ENCODE measurements at regions not wholly inside any gene's neighbourhood (a gene's known extent, or its start where the extent isn't known, plus 50 kb on each side); places are given as distances from the start of the nearest gene placed in this dataset.

DNA sequence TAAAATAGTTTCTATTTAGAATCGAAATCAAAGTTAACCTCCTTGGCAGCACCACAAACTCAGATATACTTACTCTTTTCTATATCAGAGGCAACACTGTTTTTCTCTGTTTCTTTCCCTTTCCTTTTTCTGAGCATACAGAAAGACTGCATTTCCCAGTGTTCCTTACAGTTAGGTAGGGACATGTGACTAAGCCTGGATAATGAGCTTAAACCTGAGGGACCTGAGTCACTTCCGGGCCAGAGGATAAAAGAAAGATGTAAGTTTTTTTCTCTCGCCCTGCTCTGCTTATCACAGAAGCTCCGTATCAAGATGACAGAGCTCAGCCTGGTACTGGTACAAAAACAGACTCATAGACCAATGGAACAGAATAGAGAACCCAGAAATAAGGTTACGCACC, 531.9 kb downstream of the KLF12 start:
- DNase-seq: no peak

DNA sequence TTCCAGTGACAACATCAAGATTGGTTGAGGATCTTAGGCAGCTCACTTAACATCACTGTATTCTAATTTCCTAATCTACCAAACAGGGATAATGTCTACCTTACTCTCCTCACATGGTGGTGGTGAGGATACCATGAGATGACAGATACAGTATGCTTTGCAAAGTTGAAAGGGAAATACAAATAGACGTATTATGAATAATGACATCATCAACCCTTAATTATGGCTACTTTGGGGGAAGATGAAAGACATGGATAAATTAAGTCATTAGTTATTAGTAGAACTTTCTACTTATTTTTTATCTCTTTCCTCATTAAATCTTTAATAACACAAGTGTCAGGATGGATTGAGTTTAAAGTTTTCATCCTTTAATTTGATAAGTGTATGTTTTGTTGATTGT, 532.5 kb downstream of the KLF12 start:
- DNase-seq: no peak

DNA sequence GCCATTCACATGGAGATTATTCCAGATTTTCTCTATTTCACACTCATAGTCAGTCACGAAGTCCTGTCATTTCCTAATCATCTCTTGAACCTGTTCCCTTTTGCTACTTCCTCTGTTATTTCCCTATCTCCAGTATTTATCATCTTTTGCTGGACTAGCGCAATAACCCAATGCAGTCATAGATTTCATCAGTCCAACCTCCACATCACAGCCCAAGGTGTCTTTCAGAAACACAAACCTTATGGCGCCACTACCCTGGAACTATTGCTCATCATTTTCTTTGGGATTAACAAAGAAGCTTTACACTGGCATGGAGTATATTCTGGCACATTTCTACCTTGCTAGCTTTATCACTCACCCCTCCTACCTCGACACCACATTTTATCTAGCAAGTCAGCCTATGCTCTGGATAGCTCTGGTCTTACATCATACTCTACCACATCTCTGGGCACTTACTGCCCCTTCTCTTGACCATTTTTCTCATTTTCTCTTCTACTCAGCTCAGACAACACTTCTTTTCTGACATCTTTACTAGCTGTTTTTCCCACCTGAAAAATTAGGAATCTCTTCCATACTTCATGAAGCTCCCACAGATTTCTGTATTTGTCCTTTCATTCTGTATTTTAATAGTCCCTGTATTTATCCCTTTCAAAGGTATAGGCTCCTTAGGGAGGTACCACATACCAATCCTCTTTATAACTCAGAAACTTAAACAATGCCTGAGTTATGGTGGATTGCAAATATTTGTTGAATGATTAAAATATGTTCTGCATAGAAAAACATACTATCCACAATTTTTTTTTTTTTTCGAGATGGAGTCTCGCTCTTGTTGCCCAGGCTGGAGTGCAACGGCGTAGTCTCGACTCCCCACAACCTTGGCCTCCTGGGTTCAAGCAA, 534.7 kb downstream of the KLF12 start:
- no peak for DNase-seq

DNA sequence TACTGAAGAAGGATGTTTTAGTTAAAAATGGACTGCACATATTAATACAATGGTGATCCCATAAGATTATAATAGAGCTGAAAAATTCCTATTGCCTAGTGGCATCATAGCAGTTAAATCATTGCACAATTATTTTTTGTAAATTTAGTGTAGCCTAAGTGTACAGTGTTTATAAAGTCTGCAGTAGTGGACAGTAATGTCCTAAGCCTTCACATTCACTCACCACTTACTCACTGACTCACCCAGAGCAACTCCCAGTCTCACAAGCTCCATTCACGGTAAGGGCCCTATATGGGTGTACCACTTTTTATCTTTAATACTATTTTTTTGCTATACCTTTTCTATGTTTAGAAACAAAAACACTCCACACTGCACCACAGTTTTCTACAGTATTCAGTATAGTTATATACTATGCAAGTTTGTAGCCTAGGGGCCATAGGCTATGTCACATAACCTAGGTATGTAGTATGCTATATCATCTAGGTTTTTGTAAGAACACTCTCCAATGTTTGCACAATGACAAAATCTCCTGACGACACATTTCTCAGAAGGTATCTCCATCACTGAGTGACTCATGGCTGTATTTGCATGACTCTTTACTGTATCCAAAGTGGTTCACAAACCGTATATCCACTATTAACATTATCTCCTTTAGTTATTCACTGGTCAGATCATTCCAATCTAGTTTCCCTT, 536.0 kb downstream of the KLF12 start:
- no peak for DNase-seq

DNA sequence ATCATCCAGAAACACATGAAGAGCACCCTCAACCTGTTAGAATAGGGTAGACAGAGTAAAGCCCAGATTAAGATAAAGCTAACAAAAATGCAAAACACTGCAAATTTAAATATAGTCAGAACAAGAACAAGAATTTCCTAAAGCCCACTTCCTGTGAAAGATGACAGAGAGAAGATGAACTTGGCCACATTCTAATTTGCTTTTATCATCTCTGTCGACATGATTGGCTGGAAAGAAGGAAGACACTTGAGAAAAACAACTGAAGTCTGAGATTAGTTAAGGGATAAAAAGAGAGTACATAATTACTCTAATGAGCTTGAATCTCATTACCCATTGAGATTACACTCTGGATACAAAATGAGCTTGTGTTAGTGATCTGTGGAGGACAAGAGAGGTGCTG, 537.6 kb downstream of the KLF5 start:
- no peak for DNase-seq

DNA sequence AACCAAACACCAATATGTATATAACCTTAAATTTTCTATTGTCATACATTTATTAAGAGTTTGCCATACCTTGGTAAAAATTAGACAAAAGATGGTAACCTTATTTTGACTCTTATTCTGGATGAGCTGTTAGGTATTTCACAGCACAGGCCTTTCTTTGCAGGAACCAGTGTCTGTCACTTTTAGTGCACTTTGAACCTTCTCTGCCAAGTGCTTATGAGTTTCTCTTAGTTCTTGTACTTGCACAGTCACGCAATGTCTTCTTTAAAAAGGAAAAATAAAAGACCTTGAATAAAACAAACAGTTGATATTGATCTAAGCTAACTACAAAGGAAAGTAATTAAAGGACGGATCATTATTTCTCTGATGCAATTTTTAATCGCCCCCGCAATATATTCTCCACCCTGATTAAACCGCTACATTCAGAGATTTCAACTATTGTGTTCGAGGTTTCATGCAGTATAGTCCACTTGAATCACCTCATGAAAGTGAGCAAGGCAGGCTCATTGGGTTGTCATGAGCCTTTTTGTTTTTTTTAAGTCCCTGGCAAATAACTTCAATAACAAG, 534.5 kb downstream of the KLF5 start:
- no peak for DNase-seq

DNA sequence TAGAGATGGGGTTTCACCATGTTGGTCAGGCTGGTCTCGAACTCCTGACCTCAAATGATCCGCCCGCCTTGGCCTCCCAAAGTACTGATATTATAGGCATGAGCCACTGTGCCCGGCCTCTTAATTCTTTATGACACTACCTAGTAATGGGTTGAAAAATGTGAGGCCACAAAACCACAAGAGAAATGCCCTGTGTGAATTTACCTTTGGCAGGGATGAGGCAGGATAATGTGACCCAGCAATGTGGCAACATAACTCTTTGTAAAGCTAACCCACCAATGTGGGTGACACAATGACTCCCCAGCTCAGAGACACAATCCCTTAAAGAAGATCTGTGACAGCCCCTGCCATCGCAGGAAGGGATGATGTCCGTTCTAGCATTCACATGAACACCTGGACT, 533.1 kb downstream of the KLF5 start:
- no peak for DNase-seq

DNA sequence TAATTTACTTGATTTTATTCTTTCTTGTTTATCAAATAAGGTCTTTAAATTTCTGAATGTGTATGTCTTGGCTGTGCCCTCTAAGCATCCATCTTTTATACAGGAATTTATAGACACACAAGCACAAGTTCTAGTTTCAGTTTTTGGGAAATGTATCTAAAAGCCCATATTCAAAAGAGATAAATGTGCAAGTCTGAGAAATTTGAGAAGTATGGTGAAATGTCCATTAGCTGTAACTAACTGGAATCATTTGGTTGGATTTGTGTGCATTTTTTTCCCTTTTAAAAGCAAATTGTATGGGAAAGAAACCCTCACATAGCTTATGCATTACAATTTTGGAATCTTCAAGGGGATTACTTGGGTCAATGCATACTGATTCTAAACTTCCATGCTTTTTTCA, 532.0 kb downstream of the KLF5 start:
- no peak for DNase-seq

DNA sequence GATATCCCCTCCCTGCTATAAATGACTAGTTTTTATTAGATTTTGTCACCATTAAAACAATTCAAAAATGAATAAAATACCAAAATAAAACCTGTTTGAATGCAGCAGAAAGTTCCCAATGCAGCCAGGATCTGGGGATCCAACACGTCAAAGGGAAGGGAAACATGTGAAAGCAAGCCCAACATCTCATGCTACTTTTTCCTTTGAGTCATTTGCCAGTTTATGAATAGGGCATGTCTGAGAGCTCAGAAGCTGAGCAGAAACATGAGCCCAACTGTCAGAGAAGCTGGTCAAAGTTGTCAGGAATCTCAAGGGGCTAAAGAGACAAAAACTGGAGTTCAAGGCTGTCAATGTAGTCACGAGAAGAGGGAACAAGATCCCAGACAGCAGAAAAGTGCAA, 526.4 kb downstream of the KLF5 start:
- DNase-seq: no peak

DNA sequence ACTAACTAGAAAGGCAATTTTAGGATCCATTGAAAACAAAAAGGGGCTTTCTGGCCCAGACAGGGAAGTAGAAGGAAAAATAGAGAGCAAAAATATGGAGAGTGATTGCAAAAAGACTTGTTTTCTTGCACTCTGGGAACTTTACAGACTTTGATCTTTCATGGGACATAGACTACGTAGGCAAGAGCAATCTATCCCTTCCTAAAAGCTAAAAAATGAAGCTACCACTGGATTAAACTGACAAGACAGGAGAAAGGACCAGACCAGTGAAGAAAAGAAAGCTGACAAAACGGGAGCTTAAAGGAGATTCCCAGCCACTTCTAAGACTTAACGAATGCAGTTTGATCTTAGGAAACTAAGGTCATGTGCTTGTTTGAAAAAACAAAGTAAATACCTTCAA, 524.5 kb downstream of the KLF5 start:
- no peak for DNase-seq

DNA sequence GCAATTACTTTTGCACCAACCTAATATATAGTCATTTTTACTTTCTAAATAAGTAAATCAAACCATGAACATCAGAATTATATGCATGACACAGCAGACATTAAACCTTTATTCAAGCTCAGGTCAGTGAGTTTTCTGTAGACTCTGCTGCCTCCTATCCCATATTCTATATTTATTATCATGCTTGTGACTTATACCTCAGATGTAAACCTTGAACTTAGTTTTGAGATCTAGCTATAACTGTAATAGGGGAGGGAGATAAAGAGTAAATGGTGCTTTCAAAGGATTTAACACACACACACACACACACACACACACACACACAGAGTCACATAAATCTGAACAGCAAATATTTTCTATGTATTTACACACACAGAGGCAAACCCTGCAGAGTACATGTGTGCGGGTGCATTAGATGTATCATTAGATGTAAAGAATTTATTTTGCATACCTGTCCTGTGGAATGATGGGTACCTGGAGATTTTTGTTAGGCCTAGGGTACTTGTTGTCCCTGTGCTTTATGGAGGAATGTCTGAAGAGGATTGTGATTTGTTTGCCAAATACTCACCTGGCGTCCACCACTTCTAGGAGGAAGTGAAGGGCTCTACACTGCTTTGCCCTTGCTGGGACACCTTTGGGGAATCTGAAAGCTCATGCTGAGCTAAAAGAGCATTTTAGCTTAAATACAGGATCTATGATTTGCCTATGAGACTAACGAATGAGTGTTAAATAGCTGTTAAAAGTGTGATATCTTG, 521.9 kb downstream of the KLF5 start:
- no peak for DNase-seq

DNA sequence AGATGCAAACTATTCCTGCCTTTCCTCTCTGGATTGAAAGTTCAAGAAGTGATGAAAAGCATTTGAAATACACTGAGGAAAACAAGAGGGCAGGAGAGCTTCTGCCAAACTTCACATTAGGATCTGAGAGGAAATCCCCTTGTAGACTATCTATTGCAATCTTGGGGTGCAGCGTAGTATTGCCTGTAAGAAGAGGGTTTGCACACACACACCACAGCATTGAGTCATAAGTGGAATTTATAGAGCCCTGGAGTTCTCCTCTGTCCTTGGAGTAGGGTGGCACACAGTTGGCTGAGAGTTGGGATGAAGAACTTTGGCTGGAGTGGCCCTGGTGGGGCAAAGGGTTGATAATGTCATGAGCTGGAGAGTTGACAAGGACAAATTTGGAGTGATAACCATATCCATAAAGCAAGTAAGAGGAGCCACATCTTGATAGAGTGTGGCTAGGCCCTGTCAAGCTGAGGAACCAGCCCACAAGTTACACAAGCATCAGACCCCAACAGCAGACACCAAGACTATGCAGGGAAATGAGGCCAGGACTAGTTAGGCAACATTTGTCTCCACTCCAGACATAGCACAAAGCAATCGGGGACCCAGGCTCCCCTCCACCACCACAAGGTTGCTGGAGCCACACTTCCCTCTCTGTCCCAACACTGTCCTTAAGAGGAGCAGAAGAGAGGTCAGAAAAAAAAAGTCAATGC, 520.9 kb downstream of the KLF5 start:
- DNase-seq: no peak

DNA sequence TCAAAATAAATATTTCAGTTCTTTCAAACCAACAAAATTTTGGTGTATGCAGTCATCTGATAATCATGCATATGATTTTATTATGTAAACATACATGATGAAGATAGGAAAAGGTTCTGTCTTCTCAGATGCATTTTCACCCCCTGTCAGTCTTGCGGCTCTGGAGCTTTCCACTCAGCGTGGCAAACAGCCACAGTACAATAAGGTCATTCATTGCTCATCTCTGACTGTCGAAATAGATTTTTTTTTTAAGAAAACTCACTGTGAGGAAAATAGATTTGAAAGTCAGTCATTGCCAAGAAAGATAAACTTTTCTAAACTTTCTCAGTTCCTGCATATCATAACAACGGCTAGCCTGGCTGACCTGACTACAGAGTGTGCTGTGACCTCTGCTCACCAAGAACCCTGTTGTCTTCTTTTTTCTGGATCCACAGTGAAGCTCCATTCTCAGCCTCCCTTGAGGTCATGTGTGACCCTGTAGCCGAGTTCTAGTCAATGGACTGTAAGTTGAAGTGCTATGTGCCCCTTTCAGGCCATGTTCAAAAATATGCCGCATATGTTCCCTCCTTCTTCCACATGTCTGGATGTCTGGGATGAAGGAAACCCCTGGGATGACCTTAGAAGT, 519.6 kb downstream of the KLF5 start:
- DNase-seq: no peak

DNA sequence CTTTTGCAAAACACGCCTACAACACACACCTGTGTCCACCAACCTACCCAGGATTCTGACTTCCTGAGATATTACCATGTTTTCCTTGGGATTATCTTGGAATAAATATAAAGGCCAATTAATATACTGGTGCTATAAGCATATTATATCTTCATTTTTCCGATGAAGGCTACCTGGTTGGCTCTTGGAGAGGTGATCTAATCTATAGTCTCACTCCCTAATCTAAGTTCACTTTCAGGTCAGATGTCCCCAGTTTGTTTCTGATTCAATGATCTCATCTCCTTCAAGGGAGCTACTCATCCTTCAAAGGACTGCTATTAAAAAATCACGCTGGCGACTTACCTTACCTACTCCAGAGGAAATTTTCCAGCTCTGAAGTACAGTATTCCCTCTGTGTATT, 517.5 kb downstream of the KLF5 start:
- DNase-seq: no peak

DNA sequence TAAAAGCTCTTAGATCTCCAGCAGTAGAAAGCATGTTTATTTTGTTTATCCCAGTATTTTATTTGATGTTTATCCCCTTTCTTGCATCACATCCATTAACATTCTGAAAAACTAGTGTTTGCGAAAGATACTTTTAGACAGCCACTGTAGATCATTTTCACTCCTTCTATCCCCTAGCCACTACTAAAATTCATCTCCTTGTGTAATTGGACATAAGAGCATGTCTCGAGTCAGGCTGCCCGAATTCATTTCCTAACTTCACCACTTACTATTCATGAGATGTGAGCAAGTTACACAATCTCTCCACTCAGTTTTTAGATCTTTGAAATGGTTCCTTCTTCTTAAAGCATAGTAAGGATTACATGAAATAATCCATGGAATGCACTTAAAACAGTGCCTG, 514.0 kb downstream of the KLF5 start:
- DNase-seq: no peak

DNA sequence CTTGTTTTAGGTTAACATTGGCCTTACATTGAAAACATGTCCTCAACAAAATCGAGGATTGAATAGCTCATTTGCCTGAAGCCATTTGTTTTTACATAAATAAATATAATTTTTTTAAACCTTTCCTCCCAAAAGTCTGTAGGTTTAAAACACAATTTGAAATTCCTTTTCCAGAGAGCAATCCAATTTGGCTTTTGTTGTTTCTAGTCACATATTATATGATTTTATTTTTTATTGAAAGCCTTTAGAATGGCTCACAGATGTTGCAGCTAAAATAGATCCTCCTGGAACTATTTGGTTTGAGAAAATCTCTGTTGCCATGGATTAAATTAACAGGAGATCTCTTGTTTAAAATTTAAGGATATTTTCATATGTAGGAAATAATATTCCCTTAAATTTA, 512.6 kb downstream of the KLF5 start:
- no peak for DNase-seq

DNA sequence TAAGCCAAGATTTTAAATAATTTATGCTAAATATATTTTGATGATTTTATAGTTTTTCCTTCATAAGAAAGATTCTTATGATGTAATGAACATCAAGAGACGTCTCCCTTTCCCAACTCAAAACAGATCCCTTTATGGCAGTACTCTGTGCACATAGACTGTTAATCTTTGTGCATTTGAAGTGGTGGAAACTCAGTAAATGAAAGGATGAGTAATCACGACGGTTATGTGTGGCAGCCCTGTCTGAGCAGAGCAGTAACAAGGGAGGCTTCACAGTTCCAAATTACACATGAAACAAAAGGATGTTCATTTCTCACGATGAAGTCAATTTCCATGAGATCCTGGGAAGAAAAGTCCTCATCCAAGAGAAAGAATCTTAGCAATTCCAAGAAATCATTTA, 498.1 kb downstream of the KLF5 start:
- no peak for DNase-seq

DNA sequence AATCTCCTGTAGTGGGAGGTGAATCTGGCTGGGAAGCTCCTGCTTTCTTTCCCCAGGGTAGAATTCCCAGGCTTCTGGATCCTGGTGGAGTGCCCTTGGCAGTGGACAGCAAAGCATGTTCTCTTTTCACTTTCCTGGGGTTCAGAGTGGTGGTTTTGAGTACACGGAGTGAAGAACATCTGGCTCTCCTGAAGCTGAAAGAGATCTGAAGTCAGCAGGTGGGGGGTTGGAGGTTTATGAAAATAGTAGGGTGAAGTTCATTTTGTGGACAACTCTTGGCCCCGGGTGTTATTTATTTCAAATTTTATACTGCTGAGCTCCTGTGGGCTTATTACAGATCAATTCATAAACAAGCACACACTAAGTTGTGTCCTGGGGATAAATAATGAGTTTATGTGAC, 497.3 kb downstream of the KLF5 start:
- DNase-seq: no peak

DNA sequence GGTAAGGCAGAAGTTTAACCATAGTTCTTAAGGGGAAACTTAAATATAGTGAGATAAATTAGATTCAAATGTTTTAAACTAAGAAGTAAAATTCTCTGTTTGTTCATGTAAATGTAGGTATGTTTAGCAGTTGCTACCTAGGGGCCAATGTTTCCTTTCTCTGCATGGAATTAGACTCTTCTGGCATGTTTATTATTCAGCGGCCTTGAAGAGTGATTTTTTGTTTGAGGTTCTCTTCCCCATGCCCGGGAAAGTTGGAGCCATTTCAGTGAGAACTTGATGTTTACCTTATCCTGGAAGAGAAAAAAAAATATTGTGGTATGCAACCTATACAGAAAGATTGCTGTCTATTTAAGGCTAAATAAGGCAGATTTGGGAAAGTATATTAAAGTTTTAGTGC, 492.9 kb downstream of the KLF5 start:
- DNase-seq: no peak

DNA sequence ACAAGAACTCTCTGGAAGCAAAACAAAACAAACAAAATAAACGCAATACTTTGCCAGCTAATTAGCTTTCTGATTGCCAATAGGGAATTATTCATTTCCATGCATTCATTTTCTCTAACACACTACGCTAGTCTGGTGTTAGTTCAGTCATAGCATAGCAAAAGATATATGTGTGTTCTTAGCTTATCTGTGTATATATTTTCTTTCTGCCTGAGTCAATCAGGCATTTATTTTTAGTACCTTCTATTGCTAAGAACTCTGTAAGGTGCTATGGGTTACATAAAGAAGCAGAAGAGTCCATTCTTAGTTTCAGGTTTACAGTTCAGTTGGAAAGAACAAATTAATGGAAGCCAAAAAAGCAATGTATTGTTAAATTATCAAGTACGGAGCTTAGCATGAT, 490.9 kb downstream of the KLF5 start:
- no peak for DNase-seq

DNA sequence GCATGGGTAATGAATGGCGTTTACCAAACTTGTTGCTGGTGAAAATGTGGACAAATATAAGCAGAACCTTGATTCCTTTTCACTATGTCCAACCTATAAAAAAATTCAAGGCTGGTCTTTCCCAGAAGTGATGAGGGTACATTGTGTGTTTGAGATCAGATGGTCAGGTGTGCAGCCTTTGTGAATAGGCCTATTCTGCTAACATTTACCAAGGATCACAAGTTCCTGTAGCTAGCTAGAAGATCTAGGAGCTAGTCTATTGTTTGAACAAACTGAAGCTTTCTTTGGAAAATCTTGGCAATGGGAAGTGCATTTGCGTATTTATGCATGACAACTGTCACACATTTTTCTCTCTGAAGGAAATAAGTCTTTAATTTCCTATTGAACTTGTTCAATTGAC, 489.6 kb downstream of the KLF5 start:
- no peak for DNase-seq

DNA sequence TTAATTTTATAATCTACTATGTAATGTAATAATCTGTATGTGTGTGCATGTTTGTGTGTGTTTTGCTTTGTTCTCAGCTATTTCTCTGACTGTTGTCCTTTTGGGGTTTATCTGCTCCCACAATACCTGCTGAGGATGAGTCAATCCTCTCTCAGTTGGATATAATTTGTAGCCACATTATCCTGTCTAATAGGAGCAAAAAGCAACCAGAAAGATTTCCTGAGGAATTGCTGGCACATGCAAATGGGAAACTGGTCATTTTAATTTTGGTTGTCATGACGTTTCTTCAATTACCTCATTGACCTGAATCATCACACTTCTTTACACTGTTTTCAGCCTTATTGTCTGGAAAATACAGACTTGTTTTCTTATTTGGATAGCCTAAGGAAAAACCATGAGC, 488.4 kb downstream of the KLF5 start:
- DNase-seq: no peak

Data from CD4-positive, alpha-beta T cell treated with Interleukin-17A for 4 hours (primary cell).